A549 (cell line): ENCODE measurements at regions not wholly inside any gene's neighbourhood (a gene's known extent, or its start where the extent isn't known, plus 50 kb on each side); places are given as distances from the start of the nearest gene placed in this dataset.

Experiments
- ATAC-seq, 2 experiments: fragments of 200-7000 bp in 1 of 2; fragments of >200 bp in 1 of 2; cut with Nextera tagmentation in 1 of 2; cut with Tn5 transposase in 1 of 2; 3 replicates each; pipeline versions ENCODE4 v1.8.0 to v1.9.1; 2018 to 2020; ENCODE audit warnings: mild to moderate bottlenecking in 1 of 2, moderate library complexity in 1 of 2
- CTCF ChIA-PET: fragments of 300-600 bp; sonication (Branson Sonifier 250); formaldehyde crosslinking; extraction: SDS; loops from one replicate; lab custom pipeline; 2021; ENCODE audit warnings: antibody characterized with exemption, inconsistent platforms; lab: Yijun Ruan, JAX
- POLR2A ChIA-PET: fragments of 350-600 bp; formaldehyde crosslinking; extraction: SDS; loops from one replicate; lab custom pipeline; 2021; ENCODE audit warnings: antibody characterized with exemption, inconsistent platforms; lab: Yijun Ruan, JAX
- DNase-seq, 2 experiments: peaks; one replicate each; pipeline versions ENCODE4 v3.0.0 to v3.0.0-alpha.2; 2011 to 2016; ENCODE audit warnings: low read depth in 1 of 2, low spot score in 1 of 2
- FAIRE-seq: peaks from 2 replicates; lab custom pipeline; 2011; peaks lifted over from hg19 to GRCh38; lab: Jason Lieb, UNC
- H3K27ac ChIP-seq, 2 experiments: fragments of >200 bp; sonication (Bioruptor Twin); formaldehyde crosslinking; 3 replicates each; pipeline ENCODE4 v1.5.1; 2016 to 2017
- H3K4me1 ChIP-seq: fragments of >200 bp; sonication (Bioruptor Twin); formaldehyde crosslinking; 3 replicates; pipeline ENCODE4 v1.6.1; 2016
- H3K4me2 ChIP-seq: fragments of >200 bp; sonication (Bioruptor Twin); formaldehyde crosslinking; 3 replicates; pipeline ENCODE4 v1.6.1; 2016
- H3K4me3 ChIP-seq: fragments of >200 bp; sonication (Bioruptor Twin); formaldehyde crosslinking; 3 replicates; pipeline ENCODE4 v1.5.1; 2016
- H3K9me3 ChIP-seq: fragments of >200 bp; sonication (Bioruptor Twin); formaldehyde crosslinking; 3 replicates; pipeline ENCODE4 v1.6.1; 2016
- BHLHE40 ChIP-seq: IDR thresholded peaks from 2 replicates; pipeline ENCODE4 v1.6.1; 2012; ENCODE audit warnings: low read depth, low read length, inconsistent platforms
- CHD2 ChIP-seq: fragments of 150-350 bp; IDR thresholded peaks from 2 replicates; pipeline ENCODE4 v1.6.1; 2014; ENCODE audit warnings: low read length; ENCODE audit not compliant: partially characterized antibody
- CHD4 ChIP-seq: fragments of 200-600 bp; sonication (generic); IDR thresholded peaks from 2 replicates; pipeline ENCODE4 v1.6.1; 2016; ENCODE audit warnings: antibody characterized with exemption, mild to moderate bottlenecking, borderline replicate concordance
- EHMT2 ChIP-seq: fragments of 200-600 bp; sonication (generic); IDR thresholded peaks from 2 replicates; pipeline ENCODE4 v1.6.1; 2016; ENCODE audit warnings: antibody characterized with exemption, low read depth, mild to moderate bottlenecking, moderate library complexity
- EP300 ChIP-seq, 2 experiments: fragments of >200 bp; sonication (Bioruptor Twin); formaldehyde crosslinking; IDR thresholded peaks; 2 replicates in 1 of 2; 3 replicates in 1 of 2; pipeline ENCODE4 v1.6.1; 2016 to 2017
- ESRRA ChIP-seq: fragments of 150-350 bp; IDR thresholded peaks from 2 replicates; pipeline ENCODE4 v1.6.1; 2014; ENCODE audit warnings: mild to moderate bottlenecking, low read length, borderline replicate concordance
- FOSL2 ChIP-seq, 2 experiments: fragments of 450-650 bp in 1 of 2; fragments of >200 bp in 1 of 2; sonication (Bioruptor Twin) in 1 of 2; formaldehyde crosslinking; IDR thresholded peaks; 2 replicates each; pipeline versions ENCODE4 v1.5.0 to v1.6.1; 2016 to 2020; ENCODE audit warnings: mild to moderate bottlenecking in 1 of 2, moderate library complexity in 1 of 2
- GATA3 ChIP-seq: IDR thresholded peaks from 2 replicates; pipeline ENCODE4 v1.6.1; 2012; ENCODE audit warnings: borderline replicate concordance
- HDAC2 ChIP-seq: fragments of 200-600 bp; sonication (generic); IDR thresholded peaks from 2 replicates; pipeline ENCODE4 v1.6.1; 2016
- HMGXB4 ChIP-seq: fragments of 250-450 bp; sonication (Bioruptor Pico); IDR thresholded peaks from 2 replicates; pipeline ENCODE4 v1.5.0; 2021; ENCODE audit warnings: mild to moderate bottlenecking, moderate library complexity, borderline replicate concordance
- HOXB13 ChIP-seq: fragments of 250-450 bp; sonication (Bioruptor Pico); IDR thresholded peaks from 2 replicates; pipeline ENCODE4 v1.5.0; 2020; ENCODE audit warnings: low read depth, mild to moderate bottlenecking, moderate library complexity
- KDM5A ChIP-seq: fragments of 200-600 bp; sonication (generic); IDR thresholded peaks from 2 replicates; pipeline ENCODE4 v1.6.1; 2016; ENCODE audit warnings: antibody characterized with exemption, mild to moderate bottlenecking
- MYC ChIP-seq: IDR thresholded peaks from 2 replicates; pipeline ENCODE4 v1.6.1; 2012; ENCODE audit warnings: mild to moderate bottlenecking, inconsistent platforms, low read length, improper control_type of control experiment, borderline replicate concordance
- NPAS2 ChIP-seq: fragments of 250-450 bp; sonication (Bioruptor Pico); IDR thresholded peaks from 2 replicates; pipeline ENCODE4 v1.8.0; 2022; ENCODE audit warnings: mild to moderate bottlenecking, moderate library complexity, borderline replicate concordance
- PHF8 ChIP-seq: fragments of 200-600 bp; sonication (generic); IDR thresholded peaks from 2 replicates; pipeline ENCODE4 v1.6.1; 2016; ENCODE audit warnings: low read depth, mild to moderate bottlenecking, antibody characterized with exemption, moderate library complexity, borderline replicate concordance
- POLR2A ChIP-seq: IDR thresholded peaks from 2 replicates; pipeline ENCODE4 v1.6.1; 2012; ENCODE audit warnings: mild to moderate bottlenecking, low read length
- POLR2AphosphoS2 ChIP-seq: conservative IDR thresholded peaks from 2 replicates; pipeline ENCODE4 v1.6.1; 2012; ENCODE audit warnings: low read length, improper control_type of control experiment, inconsistent platforms
- RFX5 ChIP-seq: fragments of 450-650 bp; IDR thresholded peaks from 2 replicates; pipeline ENCODE4 v1.7.1; 2014; ENCODE audit warnings: antibody characterized with exemption, mild to moderate bottlenecking, moderate library complexity
- RNF2 ChIP-seq: fragments of 200-600 bp; sonication (generic); IDR thresholded peaks from 2 replicates; pipeline ENCODE4 v1.6.1; 2016; ENCODE audit warnings: low read depth, mild to moderate bottlenecking, antibody characterized with exemption, moderate library complexity, borderline replicate concordance
- SMC3 ChIP-seq: fragments of >200 bp; sonication (Bioruptor Twin); formaldehyde crosslinking; IDR thresholded peaks from 3 replicates; pipeline ENCODE4 v1.6.1; 2018; ENCODE audit warnings: inconsistent platforms
- TFCP2L1 ChIP-seq: fragments of 250-450 bp; sonication (Bioruptor Pico); IDR thresholded peaks from 2 replicates; pipeline ENCODE4 v1.5.0; 2021; ENCODE audit warnings: mild to moderate bottlenecking
- ZFP36 ChIP-seq: fragments of 450-650 bp; IDR thresholded peaks from 2 replicates; pipeline ENCODE4 v1.6.1; 2014; ENCODE audit warnings: borderline replicate concordance; ENCODE audit not compliant: partially characterized antibody
- ZNF302 ChIP-seq: fragments of 250-450 bp; sonication (Bioruptor Pico); IDR thresholded peaks from 2 replicates; pipeline ENCODE4 v1.9.0; 2021; ENCODE audit warnings: inconsistent platforms, mild to moderate bottlenecking, moderate library complexity
- WGBS: methylation state at CpG from one replicate; pipeline ENCODE4 v1.1.6; 2017; ENCODE audit errors: missing lambda C conversion rate; 5-methylcytosine and 5-hydroxymethylcytosine counted together
- TF ChIP-seq, protein P1 (sequence below): fragments of 450-650 bp; IDR thresholded peaks from 2 replicates; pipeline ENCODE4 v1.6.1; 2014; ENCODE audit warnings: antibody characterized with exemption
- TF ChIP-seq, protein P2 (sequence below): fragments of >200 bp; sonication (Bioruptor Twin); formaldehyde crosslinking; IDR thresholded peaks from 3 replicates; pipeline ENCODE4 v1.6.1; 2016
- TF ChIP-seq, protein P3 (sequence below): IDR thresholded peaks from 2 replicates; pipeline ENCODE4 v1.6.1; 2012
- TF ChIP-seq, protein P4 (sequence below): fragments of 150-350 bp; IDR thresholded peaks from 2 replicates; pipeline ENCODE4 v1.6.1; 2014; ENCODE audit warnings: low read depth, mild to moderate bottlenecking, low read length

GRCh38 chr16:63808730-63809129 is 1313.1 kb downstream of the CDH11 start:
- WGBS = 3% methylated on average over 1 of the region's 1 CpG

GRCh38 chr16:63806794-63807506 is 1314.9 kb downstream of the CDH11 start:
- TF ChIP-seq NPAS2 (CRISPR knock-in tag) (no peak), RNF2 (no peak), TFCP2L1 (no peak), BHLHE40 (no peak), RFX5 (no peak), HOXB13 (CRISPR knock-in tag) (no peak), KDM5A (no peak), EP300 (IDR thresholded peaks at IDR 0.05) (no peak), POLR2AphosphoS2 (no peak), ZNF302 (CRISPR knock-in tag) (no peak), HDAC2 (no peak), HMGXB4 (no peak), FOSL2 (IDR thresholded peaks at IDR 0.05) (no peak), FOSL2 (CRISPR knock-in tag; IDR thresholded peaks at IDR 0.05) (no peak), POLR2A (no peak), ZFP36 (no peak), ESRRA (no peak)
- TF ChIP-seq, protein P1, sequence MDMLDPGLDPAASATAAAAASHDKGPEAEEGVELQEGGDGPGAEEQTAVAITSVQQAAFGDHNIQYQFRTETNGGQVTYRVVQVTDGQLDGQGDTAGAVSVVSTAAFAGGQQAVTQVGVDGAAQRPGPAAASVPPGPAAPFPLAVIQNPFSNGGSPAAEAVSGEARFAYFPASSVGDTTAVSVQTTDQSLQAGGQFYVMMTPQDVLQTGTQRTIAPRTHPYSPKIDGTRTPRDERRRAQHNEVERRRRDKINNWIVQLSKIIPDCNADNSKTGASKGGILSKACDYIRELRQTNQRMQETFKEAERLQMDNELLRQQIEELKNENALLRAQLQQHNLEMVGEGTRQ = no peak
- TF ChIP-seq, protein P2, sequence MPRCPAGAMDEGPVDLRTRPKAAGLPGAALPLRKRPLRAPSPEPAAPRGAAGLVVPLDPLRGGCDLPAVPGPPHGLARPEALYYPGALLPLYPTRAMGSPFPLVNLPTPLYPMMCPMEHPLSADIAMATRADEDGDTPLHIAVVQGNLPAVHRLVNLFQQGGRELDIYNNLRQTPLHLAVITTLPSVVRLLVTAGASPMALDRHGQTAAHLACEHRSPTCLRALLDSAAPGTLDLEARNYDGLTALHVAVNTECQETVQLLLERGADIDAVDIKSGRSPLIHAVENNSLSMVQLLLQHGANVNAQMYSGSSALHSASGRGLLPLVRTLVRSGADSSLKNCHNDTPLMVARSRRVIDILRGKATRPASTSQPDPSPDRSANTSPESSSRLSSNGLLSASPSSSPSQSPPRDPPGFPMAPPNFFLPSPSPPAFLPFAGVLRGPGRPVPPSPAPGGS = no peak
- TF ChIP-seq, protein P3, sequence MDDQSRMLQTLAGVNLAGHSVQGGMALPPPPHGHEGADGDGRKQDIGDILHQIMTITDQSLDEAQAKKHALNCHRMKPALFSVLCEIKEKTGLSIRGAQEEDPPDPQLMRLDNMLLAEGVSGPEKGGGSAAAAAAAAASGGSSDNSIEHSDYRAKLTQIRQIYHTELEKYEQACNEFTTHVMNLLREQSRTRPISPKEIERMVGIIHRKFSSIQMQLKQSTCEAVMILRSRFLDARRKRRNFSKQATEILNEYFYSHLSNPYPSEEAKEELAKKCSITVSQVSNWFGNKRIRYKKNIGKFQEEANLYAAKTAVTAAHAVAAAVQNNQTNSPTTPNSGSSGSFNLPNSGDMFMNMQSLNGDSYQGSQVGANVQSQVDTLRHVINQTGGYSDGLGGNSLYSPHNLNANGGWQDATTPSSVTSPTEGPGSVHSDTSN = no peak
- TF ChIP-seq, all 56 proteins: peak for 0
- CTCF ChIA-PET = no interaction called here
- Histone ChIP-seq H3K4me2 (no peak overlapping the region), H3K4me1 (no peaks in the 10 kb centered on the region), H3K4me3 (no peak overlapping the region), H3K27ac (no peak overlapping the region), H3K9me3 (no peaks in the 10 kb centered on the region)
- no peak for DNase-seq
- 3% methylated on average over 3 of the region's 3 CpGs for WGBS
- ATAC-seq = no peak
- no peak for FAIRE-seq
- POLR2A ChIA-PET = no interaction called here

More at GRCh38 chr16:63808730-63809129, 1313.1 kb downstream of the CDH11 start:
- no peak for ATAC-seq
- POLR2A ChIA-PET = no interaction called here
- CTCF ChIA-PET = no interaction called here
- no peak overlapping the region for H3K4me2 ChIP-seq
- no peak overlapping the region for H3K27ac ChIP-seq
- no peaks in the 10 kb centered on the region for H3K9me3 ChIP-seq
- H3K4me1 ChIP-seq = no peaks in the 10 kb centered on the region
- no peak for FAIRE-seq
- no peak overlapping the region for H3K4me3 ChIP-seq
- DNase-seq = no peak
- no peak for TF ChIP-seq TFCP2L1

DNA sequence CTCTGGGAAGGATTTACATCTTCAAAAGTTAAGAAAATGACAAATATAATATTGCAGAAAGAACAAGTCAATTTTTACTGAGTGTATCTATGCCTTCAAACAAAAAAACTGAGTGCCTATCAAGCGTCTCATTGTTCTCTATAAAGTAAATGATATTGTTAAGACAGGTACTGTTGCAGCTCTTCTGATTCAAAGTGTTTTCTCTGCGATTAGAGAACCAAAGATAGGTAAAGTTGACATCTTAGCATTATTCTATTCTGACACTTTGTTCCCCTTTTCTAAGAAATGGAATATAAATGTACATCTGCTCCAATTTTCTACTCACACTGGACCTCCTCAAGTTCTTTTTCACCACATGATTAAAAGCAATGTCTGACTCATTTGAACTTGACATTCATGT is 1317.7 kb downstream of the CDH11 start:
- no peak for DNase-seq
- no peak for TF ChIP-seq PHF8
- TF ChIP-seq, protein P4, sequence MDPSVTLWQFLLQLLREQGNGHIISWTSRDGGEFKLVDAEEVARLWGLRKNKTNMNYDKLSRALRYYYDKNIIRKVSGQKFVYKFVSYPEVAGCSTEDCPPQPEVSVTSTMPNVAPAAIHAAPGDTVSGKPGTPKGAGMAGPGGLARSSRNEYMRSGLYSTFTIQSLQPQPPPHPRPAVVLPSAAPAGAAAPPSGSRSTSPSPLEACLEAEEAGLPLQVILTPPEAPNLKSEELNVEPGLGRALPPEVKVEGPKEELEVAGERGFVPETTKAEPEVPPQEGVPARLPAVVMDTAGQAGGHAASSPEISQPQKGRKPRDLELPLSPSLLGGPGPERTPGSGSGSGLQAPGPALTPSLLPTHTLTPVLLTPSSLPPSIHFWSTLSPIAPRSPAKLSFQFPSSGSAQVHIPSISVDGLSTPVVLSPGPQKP = no peak
- no peak for TF ChIP-seq CHD4
- TF ChIP-seq CHD2 = no peak
- TF ChIP-seq, protein P3 = no peak
- TF ChIP-seq EHMT2 = no peak
- TF ChIP-seq GATA3 = no peak
- no peak for TF ChIP-seq MYC
- no peak for TF ChIP-seq BHLHE40
- no peak for TF ChIP-seq SMC3
- TF ChIP-seq ZNF302 (CRISPR knock-in tag) = no peak

More for the DNA sequence above, 1317.7 kb downstream of the CDH11 start:
- no peak overlapping the region for H3K27ac ChIP-seq
- FAIRE-seq (no peak), ATAC-seq (no peak)
- H3K4me1 ChIP-seq = no peaks in the 10 kb centered on the region
- no peaks in the 10 kb centered on the region for H3K9me3 ChIP-seq
- WGBS = under 1% methylated on average over 2 of the region's 2 CpGs
- CTCF ChIA-PET = no interaction called here
- POLR2A ChIA-PET = no interaction called here
- H3K4me2 ChIP-seq = no peak overlapping the region
- no peak overlapping the region for H3K4me3 ChIP-seq
